Prostate gland (tissue), 2 donors: ENCODE measurements at regions not wholly inside any gene's neighbourhood (a gene's known extent, or its start where the extent isn't known, plus 50 kb on each side); places are given as distances from the start of the nearest gene placed in this dataset.
"Not testable (repeated sequence)": the region's sequence is repeated elsewhere in the genome, so short reads cannot be mapped to it uniquely, and the experiment has no call there.

Source experiments
- DNase-seq: peaks from one replicate; pipeline ENCODE4 v3.0.0-alpha.2; 2019; ENCODE audit warnings: low spot score
- H3K27ac ChIP-seq, 2 donors: fragments of 200-600 bp; sonication (generic); 2 replicates each; pipeline ENCODE4 v1.5.1; 2017 to 2019
- H3K27me3 ChIP-seq: fragments of 200-600 bp; sonication (generic); replicated peaks from 2 replicates; pipeline ENCODE4 v1.5.1; 2019; ENCODE audit not compliant: insufficient read depth
- H3K36me3 ChIP-seq, 2 donors: fragments of 200-600 bp; sonication (generic); 1 replicate in 1 of 2; 2 replicates in 1 of 2; pipeline versions ENCODE4 v1.5.1 to v1.8.1; 2017 to 2019
- H3K4me1 ChIP-seq: fragments of 200-600 bp; sonication (generic); replicated peaks from 2 replicates; pipeline ENCODE4 v1.5.1; 2019
- H3K4me3 ChIP-seq, 2 donors: fragments of 200-600 bp; sonication (generic); 2 replicates each; pipeline ENCODE4 v1.5.1; 2017 to 2019
- H3K9me3 ChIP-seq: fragments of 200-600 bp; sonication (generic); 2 replicates; pipeline ENCODE4 v1.5.1; 2017
- POLR2A ChIP-seq: fragments of 450-650 bp; IDR thresholded peaks from one replicate; pipeline ENCODE4 v1.6.1; 2016; ENCODE audit warnings: antibody characterized with exemption, mild to moderate bottlenecking
- POLR2AphosphoS5 ChIP-seq: sonication (generic); formaldehyde crosslinking; IDR thresholded peaks from one replicate; pipeline ENCODE4 v1.6.1; 2017; ENCODE audit warnings: antibody characterized with exemption
- WGBS: methylation state at CpG from one replicate; pipeline ENCODE4 v1.1.5; 2018; 5-methylcytosine and 5-hydroxymethylcytosine counted together
- intact Hi-C: fragments of 100-400 bp; cut with DNase I; formaldehyde crosslinking; loops from one replicate; pipeline ENCODE4 v1.14.2; 2022
- TF ChIP-seq, protein P1 (sequence below), 4 experiments: fragments of 200-600 bp in 2 of 4; fragments of 450-650 bp in 2 of 4; sonication (generic) in 2 of 4; IDR thresholded peaks; 1 replicate in 3 of 4; 2 replicates in 1 of 4; pipeline ENCODE4 v1.5.1; 2016 to 2019; ENCODE audit warnings: antibody characterized with exemption in 4 of 4, mild to moderate bottlenecking in 2 of 4, moderate library complexity in 2 of 4

DNA sequence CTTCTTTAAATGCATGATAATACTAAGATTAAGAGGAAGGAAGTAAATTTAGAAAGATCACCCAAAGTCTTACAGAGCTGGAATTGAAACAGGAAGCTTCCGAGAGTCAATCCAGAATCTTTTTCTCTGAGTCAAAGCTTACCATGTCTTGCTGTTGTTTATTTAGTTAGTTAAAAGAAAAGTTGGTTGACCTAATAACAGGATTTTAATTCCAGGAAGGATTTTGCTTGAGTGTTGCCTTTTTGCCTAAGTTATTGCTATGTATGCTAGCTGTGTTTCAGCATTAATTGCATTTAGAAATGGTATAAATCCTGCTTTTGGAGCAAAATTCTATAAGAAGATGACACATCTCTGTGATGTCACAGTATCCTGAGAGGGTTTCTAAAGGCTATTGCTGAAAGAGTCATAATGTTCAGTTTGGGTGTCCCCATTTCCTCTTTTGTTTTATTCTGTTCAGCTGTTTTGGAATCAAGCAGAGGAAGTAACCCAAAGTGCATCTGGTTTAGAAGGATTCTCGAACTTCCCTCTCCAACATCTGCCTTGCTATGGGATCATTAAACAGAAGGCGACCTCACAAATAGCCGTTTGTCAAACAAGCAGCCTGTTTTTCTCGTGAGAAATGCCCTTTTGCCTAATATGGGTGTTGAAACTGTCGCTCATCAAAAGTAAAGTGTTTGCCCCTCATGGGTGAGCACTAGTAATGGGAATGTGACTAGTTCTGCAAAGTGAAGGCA lies 271.5 kb upstream of the MMADHC start:
- no peak for DNase-seq
- TF ChIP-seq, protein P1, sequence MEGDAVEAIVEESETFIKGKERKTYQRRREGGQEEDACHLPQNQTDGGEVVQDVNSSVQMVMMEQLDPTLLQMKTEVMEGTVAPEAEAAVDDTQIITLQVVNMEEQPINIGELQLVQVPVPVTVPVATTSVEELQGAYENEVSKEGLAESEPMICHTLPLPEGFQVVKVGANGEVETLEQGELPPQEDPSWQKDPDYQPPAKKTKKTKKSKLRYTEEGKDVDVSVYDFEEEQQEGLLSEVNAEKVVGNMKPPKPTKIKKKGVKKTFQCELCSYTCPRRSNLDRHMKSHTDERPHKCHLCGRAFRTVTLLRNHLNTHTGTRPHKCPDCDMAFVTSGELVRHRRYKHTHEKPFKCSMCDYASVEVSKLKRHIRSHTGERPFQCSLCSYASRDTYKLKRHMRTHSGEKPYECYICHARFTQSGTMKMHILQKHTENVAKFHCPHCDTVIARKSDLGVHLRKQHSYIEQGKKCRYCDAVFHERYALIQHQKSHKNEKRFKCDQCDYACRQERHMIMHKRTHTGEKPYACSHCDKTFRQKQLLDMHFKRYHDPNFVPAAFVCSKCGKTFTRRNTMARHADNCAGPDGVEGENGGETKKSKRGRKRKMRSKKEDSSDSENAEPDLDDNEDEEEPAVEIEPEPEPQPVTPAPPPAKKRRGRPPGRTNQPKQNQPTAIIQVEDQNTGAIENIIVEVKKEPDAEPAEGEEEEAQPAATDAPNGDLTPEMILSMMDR (IDR thresholded peaks at IDR 0.05) = no peak
- TF ChIP-seq POLR2AphosphoS5 (no peak), POLR2A (no peak)
- no peaks in the 10 kb centered on the region for H3K4me1 ChIP-seq
- H3K9me3 ChIP-seq = no peaks in the 10 kb centered on the region
- no peak overlapping the region for H3K27ac ChIP-seq
- intact Hi-C loops = no loop called here
- H3K4me3 ChIP-seq = no peak overlapping the region
- no peaks in the 10 kb centered on the region for H3K27me3 ChIP-seq
- H3K36me3 ChIP-seq = no peaks in the 10 kb centered on the region
- WGBS = 47% methylated on average over 6 of the region's 6 CpGs

DNA sequence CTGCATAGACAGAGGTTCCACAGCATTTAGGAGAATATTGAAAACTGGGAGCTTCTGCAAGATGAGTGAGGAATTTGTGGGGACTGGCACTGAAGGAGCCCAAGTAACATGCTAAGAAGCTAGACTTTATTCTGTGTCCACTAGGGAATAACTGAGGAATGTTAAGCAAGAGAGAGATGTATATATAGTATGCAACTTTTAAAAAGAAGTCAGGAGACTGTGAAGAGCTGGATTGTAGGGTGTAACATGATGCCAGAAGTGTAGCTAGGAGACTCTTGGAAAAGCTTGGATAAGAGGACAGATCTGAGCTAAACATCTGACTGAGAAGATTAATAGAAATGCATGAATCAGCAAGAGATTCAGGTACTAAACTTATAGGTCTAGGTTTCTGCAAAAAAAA lies 270.6 kb upstream of the MMADHC start:
- Histone ChIP-seq H3K27ac (no peak overlapping the region), H3K4me3 (no peak overlapping the region), H3K4me1 (no peaks in the 10 kb centered on the region), H3K9me3 (no peaks in the 10 kb centered on the region), H3K36me3 (no peaks in the 10 kb centered on the region), H3K27me3 (no peaks in the 10 kb centered on the region)
- DNase-seq = no peak
- intact Hi-C loops = no loop called here
- TF ChIP-seq, protein P1 (IDR thresholded peaks at IDR 0.05) = no peak
- TF ChIP-seq POLR2AphosphoS5 (no peak), POLR2A (no peak)

DNA sequence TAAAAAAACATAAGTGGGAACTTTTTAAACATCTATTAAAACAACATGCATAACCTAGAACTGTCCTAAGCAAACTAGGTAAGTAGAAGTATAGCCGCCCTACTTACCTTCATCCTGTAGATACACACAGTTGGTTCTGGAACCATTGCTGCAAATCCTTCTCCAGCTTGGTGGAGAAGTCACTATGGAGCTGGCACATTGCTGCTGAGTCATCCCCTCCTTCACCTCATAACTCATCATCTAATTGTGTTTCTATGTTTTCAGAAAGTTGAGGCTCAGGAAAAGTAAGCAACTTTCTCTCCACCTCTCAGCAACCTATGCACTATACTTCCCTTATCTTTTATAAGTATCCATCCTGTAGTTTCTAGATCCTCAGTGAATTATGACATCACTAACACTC lies 269.8 kb upstream of the MMADHC start:
- no peak overlapping the region for H3K4me3 ChIP-seq
- no peak for TF ChIP-seq POLR2A
- TF ChIP-seq POLR2AphosphoS5 = no peak
- TF ChIP-seq, protein P1 (IDR thresholded peaks at IDR 0.05) = no peak
- H3K27me3 ChIP-seq = no peaks in the 10 kb centered on the region
- H3K27ac ChIP-seq = no peak overlapping the region
- no peak for DNase-seq
- intact Hi-C loops = no loop called here
- no peaks in the 10 kb centered on the region for H3K4me1 ChIP-seq
- H3K36me3 ChIP-seq = no peaks in the 10 kb centered on the region
- 96% methylated on average over 1 of the region's 1 CpG for WGBS
- H3K9me3 ChIP-seq = no peaks in the 10 kb centered on the region

DNA sequence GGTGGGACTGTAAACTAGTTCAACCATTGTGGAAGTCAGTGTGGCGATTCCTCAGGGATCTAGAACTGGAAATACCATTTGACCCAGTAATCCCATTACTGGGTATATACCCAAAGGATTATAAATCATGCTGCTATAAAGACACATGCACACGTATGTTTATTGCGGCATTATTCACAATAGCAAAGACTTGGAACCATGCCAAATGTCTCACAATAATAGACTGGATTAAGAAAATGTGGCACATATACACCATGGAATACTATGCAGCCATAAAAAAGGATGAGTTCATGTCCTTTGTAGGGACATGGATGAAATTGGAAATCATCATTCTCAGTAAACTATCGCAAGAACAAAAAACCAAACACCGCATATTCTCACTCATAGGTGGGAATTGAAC lies 268.3 kb upstream of the MMADHC start:
- intact Hi-C loops, DNase-seq, H3K4me1 ChIP-seq, H3K9me3 ChIP-seq, H3K27ac ChIP-seq, H3K4me3 ChIP-seq, H3K36me3 ChIP-seq, H3K27me3 ChIP-seq: not testable (repeated sequence)
- WGBS = 83% methylated on average over 2 of the region's 5 CpGs

DNA sequence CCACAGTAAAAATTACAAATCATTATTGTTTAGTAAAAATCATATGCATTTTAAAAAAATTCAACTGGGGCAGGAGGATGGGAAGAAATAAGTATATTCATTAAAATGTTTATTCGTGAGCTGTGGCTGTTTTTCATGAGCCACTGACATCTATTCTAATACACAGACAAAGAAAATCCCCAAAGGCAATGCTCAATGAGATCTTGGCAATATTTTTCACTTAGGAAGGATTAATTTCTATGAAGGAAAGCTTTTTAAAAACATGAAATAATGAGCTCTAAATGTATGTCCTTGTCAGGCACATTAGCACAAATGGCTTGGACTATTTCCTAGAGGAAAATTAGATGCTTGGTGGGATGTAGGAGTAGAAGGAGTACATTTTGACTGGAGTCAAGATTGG lies 262.0 kb upstream of the MMADHC start:
- 69% methylated on average over 1 of the region's 1 CpG for WGBS
- intact Hi-C loops = no loop called here

More for the DNA sequence above, 262.0 kb upstream of the MMADHC start:
- TF ChIP-seq POLR2AphosphoS5 (no peak), POLR2A (no peak)
- TF ChIP-seq, protein P1 (IDR thresholded peaks at IDR 0.05) = no peak
- H3K4me3 ChIP-seq = no peak overlapping the region
- no peaks in the 10 kb centered on the region for H3K4me1 ChIP-seq
- no peak overlapping the region for H3K27ac ChIP-seq
- H3K9me3 ChIP-seq = no peaks in the 10 kb centered on the region
- no peak for DNase-seq
- no peaks in the 10 kb centered on the region for H3K27me3 ChIP-seq
- no peaks in the 10 kb centered on the region for H3K36me3 ChIP-seq
